ENCODE measurements at regions not wholly inside any gene's neighbourhood (a gene's known extent, or its start where the extent isn't known, plus 50 kb on each side); places are given as distances from the start of the nearest gene placed in this dataset.

GRCh38 chr9:20111173-20111843 lies 322.5 kb upstream of the SLC24A2 start:
- H3K4me1 ChIP-seq: no peaks in the 10 kb centered on the region
- no peaks in the 10 kb centered on the region for H3K36me3 ChIP-seq
- no peak overlapping the region for H3K4me3 ChIP-seq
- H3K9me3 ChIP-seq: peaks cover 0 to 21% (median 11%) of the 10 kb centered on the region in 8 donors
- no peak for TF ChIP-seq POLR2A (IDR thresholded peaks at IDR 0.05)
- TF ChIP-seq CTCF (IDR thresholded peaks at IDR 0.05 in 8 of 11, conservative IDR thresholded peaks at IDR 0.05 in 3 of 11): no peak
- TF ChIP-seq POLR2AphosphoS5 (IDR thresholded peaks at IDR 0.05): no peak
- no peaks in the 10 kb centered on the region for H3K27me3 ChIP-seq (replicated peaks in 1 of 7)
- intact Hi-C loops (cut with DNase I; ENCODE audit: low total_unique reads): no loop called here
- H3K27ac ChIP-seq: no peak overlapping the region
- 66 to 93% (median 80%) methylated on average over 3 of the region's 3 CpGs for WGBS, 5 donors
- DNase-seq: no peak

GRCh38 chr9:20095430-20096092 lies 306.7 kb upstream of the SLC24A2 start:
- Histone ChIP-seq H3K4me1 (no peaks in the 10 kb centered on the region), H3K36me3 (no peaks in the 10 kb centered on the region), H3K27me3 (replicated peaks in 1 of 7) (no peaks in the 10 kb centered on the region), H3K9me3 (peaks cover 0 to 19% (median 7%) of the 10 kb centered on the region in 8 donors), H3K4me3 (no peak overlapping the region), H3K27ac (no peak overlapping the region)
- TF ChIP-seq POLR2A (IDR thresholded peaks at IDR 0.05) (no peak), CTCF (IDR thresholded peaks at IDR 0.05 in 8 of 11, conservative IDR thresholded peaks at IDR 0.05 in 3 of 11) (no peak)
- DNase-seq: no peak
- 61 to 84% (median 80%) methylated on average over 5 of the region's 5 CpGs for WGBS, 5 donors
- intact Hi-C loops (cut with DNase I; ENCODE audit: low total_unique reads): no loop called here

GRCh38 chr9:20092561-20092960 lies 303.7 kb upstream of the SLC24A2 start:
- DNase-seq: no peak
- Histone ChIP-seq H3K27ac (no peak overlapping the region), H3K27me3 (replicated peaks in 1 of 7) (no peaks in the 10 kb centered on the region), H3K9me3 (peaks cover 0 to 19% (median 8%) of the 10 kb centered on the region in 8 donors), H3K36me3 (no peaks in the 10 kb centered on the region), H3K4me3 (no peak overlapping the region), H3K4me1 (no peaks in the 10 kb centered on the region)
- intact Hi-C loops (cut with DNase I; ENCODE audit: low total_unique reads): no loop called here
- 56 to 93% (median 76%) methylated on average over 1 of the region's 1 CpG for whole genome bisulfite sequencing, 5 donors
- TF ChIP-seq POLR2AphosphoS5 (IDR thresholded peaks at IDR 0.05) (no peak), POLR2A (IDR thresholded peaks at IDR 0.05) (no peak), CTCF (IDR thresholded peaks at IDR 0.05 in 8 of 11, conservative IDR thresholded peaks at IDR 0.05 in 3 of 11) (no peak)

- Histone ChIP-seq H3K27ac (no peak overlapping the region), H3K36me3 (no peaks in the 10 kb centered on the region), H3K9me3 (peaks cover 0 to 15% (median 6%) of the 10 kb centered on the region in 8 donors), H3K4me1 (no peaks in the 10 kb centered on the region), H3K4me3 (no peak overlapping the region), H3K27me3 (replicated peaks in 1 of 7) (peaks cover 0 to 3% (median 0%) of the 10 kb centered on the region in 7 donors)
- intact Hi-C loops (cut with DNase I; ENCODE audit: low total_unique reads): no loop called here
- 63 to 83% (median 73%) methylated on average over 1 of the region's 1 CpG for WGBS, 5 donors
- no peak for DNase-seq
- no peak for TF ChIP-seq CTCF (IDR thresholded peaks at IDR 0.05 in 8 of 11, conservative IDR thresholded peaks at IDR 0.05 in 3 of 11)
- TF ChIP-seq POLR2A (IDR thresholded peaks at IDR 0.05): no peak
- TF ChIP-seq POLR2AphosphoS5 (IDR thresholded peaks at IDR 0.05): no peak
Observed at GRCh38 chr9:20087481-20087880, 298.6 kb upstream of the SLC24A2 start.

Data from spleen (tissue), 11 donors.